Stomach (tissue), 4 donors: ENCODE measurements at regions not wholly inside any gene's neighbourhood (a gene's known extent, or its start where the extent isn't known, plus 50 kb on each side); places are given as distances from the start of the nearest gene placed in this dataset.

ENCODE experiments used
- CTCF ChIP-seq, 7 experiments: fragments of 450-650 bp in 4 of 7; fragments of 200-600 bp in 3 of 7; sonication (generic) in 3 of 7; IDR thresholded peaks; one replicate each; pipeline ENCODE4 v1.5.1; 2016 to 2019; ENCODE audit warnings: antibody characterized with exemption in 7 of 7, control low read depth in 2 of 7, mild to moderate bottlenecking in 1 of 7
- EP300 ChIP-seq: sonication (generic); formaldehyde crosslinking; IDR thresholded peaks from one replicate; pipeline ENCODE4 v1.6.1; 2017; ENCODE audit warnings: antibody characterized with exemption
- POLR2AphosphoS5 ChIP-seq, 3 donors: sonication (generic); formaldehyde crosslinking; IDR thresholded peaks; one replicate each; pipeline ENCODE4 v1.6.1; 2016; ENCODE audit warnings: antibody characterized with exemption in 3 of 3

DNA sequence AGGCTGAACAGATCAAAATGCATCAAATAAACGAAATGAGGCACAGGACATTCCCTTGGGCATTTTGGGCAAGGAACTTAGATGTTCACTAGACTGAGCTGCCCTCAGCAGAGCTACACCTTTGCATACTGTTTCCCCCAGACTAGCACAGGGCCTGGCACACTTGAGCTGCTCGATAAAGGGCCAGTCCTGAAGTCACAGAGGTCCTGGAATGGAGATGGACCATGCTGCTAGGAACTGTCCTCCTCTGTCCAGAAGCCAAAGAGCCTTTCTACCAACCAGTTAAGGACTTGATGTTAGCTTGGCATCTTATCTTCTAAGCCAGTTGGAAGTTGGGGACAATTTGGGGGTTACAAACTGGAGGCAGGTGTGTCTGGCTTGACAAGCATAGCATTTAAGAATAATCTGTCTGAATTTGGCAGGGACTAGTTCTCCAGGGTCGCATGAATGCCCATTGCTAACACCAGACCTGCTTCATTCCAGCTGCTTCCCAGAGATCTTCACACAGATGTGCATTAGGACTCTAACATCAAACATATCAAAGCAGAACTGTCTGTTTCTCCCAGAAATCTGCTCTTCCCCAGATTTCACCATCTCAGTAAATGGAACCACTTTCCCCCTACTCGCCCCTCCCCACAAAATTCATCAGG is 152.2 kb upstream of the PDE1C start:
- no peak for TF ChIP-seq CTCF (IDR thresholded peaks at IDR 0.05)
- TF ChIP-seq POLR2AphosphoS5 (IDR thresholded peaks at IDR 0.05), result no peak
- no peak for TF ChIP-seq EP300
